B cell (primary cell): ENCODE measurements at regions not wholly inside any gene's neighbourhood (a gene's known extent, or its start where the extent isn't known, plus 50 kb on each side); places are given as distances from the start of the nearest gene placed in this dataset.

ENCODE experiments used
- EZH2 ChIP-seq: IDR thresholded peaks from 2 replicates; pipeline ENCODE4 v1.6.1; 2012; ENCODE audit warnings: borderline replicate concordance, low read depth, mild to moderate bottlenecking, moderate library complexity, low read length; ENCODE audit not compliant: insufficient read depth, poor library complexity, severe bottlenecking
- TF ChIP-seq, protein P1 (sequence below): fragments of 200-600 bp; IDR thresholded peaks from one replicate; pipeline ENCODE4 v1.8.0; 2022; ENCODE audit warnings: antibody characterized with exemption, mild to moderate bottlenecking

DNA sequence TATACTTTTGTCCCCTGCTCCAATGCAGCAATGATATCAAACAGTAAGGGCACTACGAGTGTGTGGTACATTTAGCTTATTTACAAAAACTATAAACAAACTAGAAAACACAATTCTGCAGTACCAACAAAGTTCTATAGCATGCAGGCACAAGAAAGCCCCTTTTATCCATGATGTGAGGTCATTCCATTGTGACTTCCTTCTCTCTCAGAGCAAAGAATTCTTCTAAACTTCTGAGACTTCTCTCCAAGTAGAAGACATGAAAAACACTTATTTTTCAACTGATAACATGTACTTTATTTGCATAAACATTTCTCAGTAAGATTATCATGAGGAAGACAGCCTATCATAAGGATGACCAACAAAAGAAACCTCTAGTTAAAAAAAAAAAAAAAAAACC lies 569.8 kb downstream of the TLE1 start:
- TF ChIP-seq, protein P1, sequence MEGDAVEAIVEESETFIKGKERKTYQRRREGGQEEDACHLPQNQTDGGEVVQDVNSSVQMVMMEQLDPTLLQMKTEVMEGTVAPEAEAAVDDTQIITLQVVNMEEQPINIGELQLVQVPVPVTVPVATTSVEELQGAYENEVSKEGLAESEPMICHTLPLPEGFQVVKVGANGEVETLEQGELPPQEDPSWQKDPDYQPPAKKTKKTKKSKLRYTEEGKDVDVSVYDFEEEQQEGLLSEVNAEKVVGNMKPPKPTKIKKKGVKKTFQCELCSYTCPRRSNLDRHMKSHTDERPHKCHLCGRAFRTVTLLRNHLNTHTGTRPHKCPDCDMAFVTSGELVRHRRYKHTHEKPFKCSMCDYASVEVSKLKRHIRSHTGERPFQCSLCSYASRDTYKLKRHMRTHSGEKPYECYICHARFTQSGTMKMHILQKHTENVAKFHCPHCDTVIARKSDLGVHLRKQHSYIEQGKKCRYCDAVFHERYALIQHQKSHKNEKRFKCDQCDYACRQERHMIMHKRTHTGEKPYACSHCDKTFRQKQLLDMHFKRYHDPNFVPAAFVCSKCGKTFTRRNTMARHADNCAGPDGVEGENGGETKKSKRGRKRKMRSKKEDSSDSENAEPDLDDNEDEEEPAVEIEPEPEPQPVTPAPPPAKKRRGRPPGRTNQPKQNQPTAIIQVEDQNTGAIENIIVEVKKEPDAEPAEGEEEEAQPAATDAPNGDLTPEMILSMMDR: no peak
- TF ChIP-seq EZH2: no peak
